Medulla oblongata (tissue), 1 donor: ENCODE measurements at regions not wholly inside any gene's neighbourhood (a gene's known extent, or its start where the extent isn't known, plus 50 kb on each side); places are given as distances from the start of the nearest gene placed in this dataset.

Experiments
- DNase-seq: peaks from one replicate; pipeline ENCODE4 v3.0.0-alpha.2; 2015; ENCODE audit errors: extremely low spot score

DNA sequence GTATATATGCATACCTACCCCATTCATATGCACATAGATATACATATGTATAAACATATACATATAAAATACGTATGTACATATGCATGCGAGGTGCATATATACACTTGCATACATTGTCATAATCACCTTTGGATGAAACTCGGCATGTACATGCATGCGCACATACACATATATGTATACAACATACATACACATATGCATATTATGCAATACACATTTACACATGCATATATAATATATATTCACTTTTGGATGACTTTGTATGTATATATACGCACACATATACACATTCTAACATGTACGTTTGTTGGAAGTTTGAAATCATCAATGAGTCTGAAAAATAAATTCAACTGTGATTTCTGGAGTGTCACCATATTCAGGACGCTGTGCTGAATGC, 401.6 kb upstream of the TBX3 start:
- no peak for DNase-seq

DNA sequence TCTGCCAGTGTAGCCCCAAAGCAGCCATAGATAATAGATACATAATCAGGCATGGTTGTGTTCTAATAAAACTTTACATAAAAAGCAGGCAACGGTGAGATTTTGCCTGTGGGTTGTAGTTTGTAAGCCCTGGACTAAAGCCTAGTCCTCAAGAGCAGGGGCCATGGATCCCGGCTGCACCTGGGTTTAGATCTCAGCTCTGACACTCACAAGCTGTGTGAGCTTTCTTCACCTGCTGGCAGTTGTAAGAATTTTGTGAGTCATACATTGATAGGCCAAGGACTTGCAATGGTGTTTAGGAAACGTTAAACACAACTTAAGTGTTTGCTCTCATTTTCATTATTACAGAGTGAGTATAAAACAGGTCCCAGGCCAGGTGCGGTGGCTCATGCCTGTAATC, 395.8 kb upstream of the TBX3 start:
- no peak for DNase-seq

- DNase-seq = no peak
Measured at GRCh38 chr12:115078990-115079389, 395.0 kb upstream of the TBX3 start.

GRCh38 chr12:115078334-115078733, 394.4 kb upstream of the TBX3 start:
- DNase-seq = no peak

DNA sequence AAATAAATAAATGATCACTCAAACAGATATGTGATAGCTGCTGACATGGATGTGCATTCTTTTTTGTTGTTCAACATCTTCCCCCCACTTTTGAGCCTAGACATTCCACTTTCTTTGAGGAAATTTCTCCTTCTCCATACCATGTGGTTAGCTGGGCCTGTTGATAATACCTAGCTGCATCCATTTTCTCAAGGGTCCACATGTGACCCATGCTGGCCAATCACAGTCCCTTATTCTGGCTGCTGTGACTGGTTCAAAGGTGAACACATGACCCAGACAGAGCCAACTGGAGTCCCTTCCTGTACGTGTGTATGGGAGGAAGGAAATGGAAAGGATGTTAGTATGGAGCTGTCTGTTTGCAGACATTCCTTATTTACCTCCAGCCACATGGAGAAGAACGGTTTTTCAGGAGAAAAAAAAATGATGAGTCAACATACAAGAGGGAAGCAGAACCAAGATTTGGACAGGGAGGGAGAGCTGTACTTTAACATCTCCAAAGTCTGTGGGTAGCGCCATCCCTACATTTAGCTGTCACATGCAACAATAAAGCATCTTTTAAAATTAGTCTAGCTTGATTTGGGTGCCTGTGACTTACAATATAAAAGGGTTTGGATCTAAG, 391.7 kb upstream of the TBX3 start:
- DNase-seq = no peak

- no peak for DNase-seq
Measured at GRCh38 chr12:115074617-115075016, 390.6 kb upstream of the TBX3 start.

DNA sequence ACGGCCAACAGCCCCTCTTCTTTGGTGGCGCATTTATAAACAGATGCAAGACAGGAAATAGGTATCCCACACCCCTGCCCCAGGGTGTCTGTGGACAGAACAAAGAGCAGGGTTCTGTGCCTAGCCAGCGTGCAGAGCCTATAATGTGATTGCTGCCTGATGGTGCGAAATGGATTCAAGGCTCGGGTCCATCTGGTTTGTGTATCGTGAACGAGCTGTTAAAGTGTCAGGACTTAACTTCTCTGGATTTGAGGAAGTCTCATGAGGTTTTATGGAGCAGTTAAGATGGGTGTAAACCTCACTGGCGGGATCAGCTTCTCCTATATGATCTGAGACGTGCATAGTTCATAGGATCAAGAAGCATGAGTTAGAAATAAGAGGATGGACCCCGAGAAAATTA, 388.7 kb upstream of the TBX3 start:
- DNase-seq = no peak

DNA sequence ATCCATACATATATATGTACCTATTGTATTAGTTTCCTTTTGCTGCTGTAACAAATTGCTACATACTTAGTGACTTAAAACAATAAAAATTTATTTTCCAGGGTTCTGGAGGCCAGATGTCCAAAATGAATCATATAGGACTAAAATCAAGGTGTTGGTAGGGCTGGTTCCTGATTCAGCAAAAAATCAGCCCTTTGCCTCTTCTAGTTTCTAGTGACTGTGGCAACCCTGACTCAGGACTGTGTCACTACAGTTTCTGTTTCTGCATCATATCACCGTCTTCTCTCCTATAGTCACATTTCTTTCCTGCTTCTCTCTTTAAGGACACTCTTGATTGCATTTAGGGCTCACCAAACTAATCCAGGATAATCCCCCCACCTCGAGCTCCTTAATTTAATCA, 386.3 kb upstream of the TBX3 start:
- no peak for DNase-seq

DNA sequence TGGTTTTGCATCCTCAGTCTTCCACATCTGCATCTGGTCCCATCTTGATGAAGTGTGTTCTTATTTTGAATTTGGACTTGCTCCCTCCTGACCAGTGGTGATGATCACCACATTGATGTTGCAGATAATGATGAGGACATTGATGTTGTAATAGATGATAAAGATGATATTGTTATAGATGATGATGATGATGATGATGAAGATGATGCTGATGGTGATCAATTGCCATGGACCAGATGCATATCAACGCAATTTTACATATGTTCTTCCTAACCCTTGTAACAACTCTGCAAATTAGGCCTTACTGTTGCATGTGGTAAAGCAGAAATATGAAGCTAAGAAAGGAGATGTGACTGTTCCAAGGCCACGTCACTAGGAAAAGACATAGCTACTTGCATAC, 380.3 kb upstream of the TBX3 start:
- no peak for DNase-seq

GRCh38 chr12:115062741-115063140, 378.8 kb upstream of the TBX3 start:
- no peak for DNase-seq

- no peak for DNase-seq
Measured at GRCh38 chr12:115060477-115061168, 376.6 kb upstream of the TBX3 start.

DNA sequence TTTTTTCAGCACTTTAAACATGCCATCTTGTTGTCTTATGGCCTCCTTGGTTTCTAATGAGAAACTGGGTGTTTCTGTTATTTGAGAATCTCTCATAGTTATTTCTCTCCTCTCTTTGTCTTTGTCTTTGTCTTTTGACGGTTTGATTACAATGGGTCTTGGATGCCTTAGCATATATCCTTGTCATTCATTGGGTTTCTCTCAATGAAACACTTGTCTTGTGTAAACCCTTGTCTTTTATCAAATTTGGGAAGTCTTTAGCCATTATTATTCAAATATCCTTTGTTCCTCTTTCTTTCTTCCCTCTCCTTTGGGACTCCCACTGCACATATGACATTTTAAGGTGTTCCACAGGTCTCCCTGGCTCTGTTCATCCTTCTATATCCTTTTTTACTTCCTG, 373.5 kb upstream of the TBX3 start:
- no peak for DNase-seq

DNA sequence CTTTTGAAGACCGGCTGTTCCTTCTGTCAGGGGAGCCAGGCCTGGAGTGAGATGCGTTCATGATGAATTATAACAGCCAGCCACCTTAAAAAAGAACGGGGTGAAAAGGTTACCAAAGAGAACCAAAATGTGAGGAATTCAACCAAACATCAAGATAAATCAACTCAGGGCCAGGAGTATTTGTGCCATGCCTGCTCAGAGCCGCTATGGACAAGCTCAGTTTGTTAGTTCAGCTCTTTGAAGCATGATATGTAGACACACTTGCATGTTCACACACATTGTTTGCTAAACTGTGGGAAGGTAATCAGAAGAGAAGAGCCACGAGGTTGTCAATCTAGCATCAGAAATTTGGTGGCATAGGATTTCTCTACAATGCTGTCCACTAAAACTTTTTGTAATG, 367.4 kb upstream of the TBX3 start:
- no peak for DNase-seq

DNA sequence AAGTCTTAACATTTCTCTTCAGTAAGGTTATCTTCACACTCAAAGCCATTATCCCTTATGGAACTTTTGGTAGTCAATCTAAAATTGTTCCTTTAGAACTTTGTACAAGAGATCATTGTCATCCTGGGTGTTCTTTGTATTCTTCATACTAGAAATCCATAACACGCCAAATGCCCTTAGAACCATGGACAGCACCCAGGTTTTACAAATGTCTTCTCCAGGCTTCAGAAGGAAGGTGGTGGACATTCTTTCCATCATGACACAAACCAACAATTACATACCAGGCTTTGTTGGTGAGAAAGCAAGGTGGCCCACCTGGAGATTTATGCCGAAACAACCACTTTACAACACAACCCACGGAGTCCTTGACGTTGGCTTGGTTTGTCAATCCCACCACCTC, 365.6 kb upstream of the TBX3 start:
- no peak for DNase-seq

DNA sequence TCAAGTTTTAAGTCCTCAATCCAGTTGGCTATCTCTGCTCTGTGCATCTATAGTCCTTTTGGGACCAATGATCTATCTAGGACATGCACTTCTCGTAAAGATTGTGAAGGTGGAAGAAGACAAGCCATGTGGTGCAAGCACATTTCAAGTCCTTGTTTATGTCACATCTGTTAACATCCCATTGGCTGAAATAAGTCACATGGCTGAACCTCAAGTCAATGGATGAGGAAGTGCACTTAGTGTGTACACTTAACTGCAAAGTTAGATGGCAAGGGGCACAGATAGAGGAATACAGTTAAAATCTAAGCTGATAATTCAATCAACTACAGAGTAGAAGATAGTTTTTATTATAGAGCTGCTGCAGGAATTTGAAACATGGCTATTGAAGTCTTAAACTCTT, 362.8 kb upstream of the TBX3 start:
- DNase-seq = no peak

DNA sequence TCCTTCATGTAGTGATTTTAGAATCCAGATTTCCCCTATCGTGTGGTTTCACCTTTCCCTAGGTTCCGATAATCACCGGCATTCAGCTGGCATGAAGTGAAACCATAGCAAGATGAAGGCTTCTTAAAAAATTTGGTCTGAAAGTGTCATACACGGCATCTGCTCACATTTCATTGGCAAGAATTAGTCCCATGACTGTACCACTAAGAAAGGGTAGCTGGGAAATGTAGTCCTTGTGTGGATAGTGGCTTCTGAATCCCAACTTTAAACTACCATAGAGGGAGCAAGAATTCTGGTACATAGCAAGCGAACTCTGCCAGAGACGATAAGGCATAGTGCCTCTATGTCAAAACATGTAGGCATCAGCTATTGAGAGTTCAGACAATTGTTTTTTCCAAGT, 360.1 kb upstream of the TBX3 start:
- no peak for DNase-seq

DNA sequence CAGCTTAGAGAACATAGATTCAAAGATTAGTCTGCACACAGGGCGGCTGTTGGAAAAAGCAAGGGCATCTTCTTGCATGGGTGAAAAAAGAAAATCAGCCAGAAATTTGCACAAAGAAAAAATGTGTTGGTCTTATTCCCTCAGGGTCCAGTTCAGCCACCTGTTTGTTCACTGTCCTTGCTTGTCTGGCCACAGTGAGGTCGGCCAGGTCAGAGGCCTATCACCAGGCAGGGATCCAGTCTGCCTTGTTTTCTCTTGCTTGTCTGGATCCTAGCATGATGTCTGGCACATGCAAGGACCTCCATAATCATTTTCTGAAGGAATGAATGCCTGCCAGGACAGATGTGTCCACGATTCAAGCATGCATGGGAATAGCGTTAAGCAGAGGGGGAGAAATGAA, 359.1 kb upstream of the TBX3 start:
- DNase-seq = no peak

GRCh38 chr12:115042341-115042740, 358.4 kb upstream of the TBX3 start:
- no peak for DNase-seq

GRCh38 chr12:115037830-115038229, 353.9 kb upstream of the TBX3 start:
- no peak for DNase-seq

DNA sequence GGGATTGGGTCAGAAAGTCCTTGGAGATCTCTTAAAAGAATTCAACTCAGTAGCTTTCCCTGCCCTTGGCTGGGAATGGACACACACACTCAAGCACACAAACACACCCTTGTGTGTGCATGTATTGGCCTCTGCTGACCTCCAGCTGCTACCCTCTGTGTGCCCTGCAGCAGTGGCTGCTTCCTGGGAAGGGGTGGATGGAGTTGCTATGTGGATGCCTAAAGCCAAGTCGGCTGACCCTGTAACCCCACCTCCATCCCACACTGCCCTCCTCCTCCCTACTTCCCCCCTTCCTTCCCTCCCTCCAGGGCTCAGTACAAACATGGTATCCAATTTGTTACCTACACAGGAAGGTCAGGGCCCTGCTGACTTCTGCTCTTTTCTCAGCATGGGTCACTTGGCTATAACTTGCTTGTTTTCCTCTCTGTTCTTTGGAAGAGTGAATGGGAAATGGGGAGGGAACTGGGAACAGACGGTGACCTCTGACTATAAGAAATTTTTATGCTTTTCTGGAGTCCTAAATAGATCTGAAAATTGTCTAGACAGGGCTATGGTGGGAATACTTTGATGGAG, 351.6 kb upstream of the TBX3 start:
- DNase-seq = no peak

DNA sequence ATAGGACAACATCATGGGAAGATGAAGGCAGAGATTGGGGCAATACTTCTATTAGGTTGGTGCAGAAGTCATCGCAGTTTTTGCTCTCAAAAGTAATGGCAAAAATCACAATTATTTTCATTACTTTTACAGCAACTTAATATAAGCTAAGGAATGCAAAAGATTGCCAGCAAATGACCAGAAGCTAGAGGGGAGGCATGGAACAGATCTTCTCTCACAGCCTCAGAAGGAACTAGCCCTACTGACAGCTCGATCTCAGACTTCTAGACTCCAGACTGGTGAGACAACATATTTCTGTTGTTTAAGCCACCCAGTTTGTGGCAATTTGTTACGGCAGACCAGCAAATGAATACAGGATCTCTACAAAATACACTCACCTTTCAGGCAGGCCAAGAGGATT, 348.5 kb upstream of the TBX3 start:
- no peak for DNase-seq

GRCh38 chr12:115030017-115030416, 346.0 kb upstream of the TBX3 start:
- DNase-seq = no peak

DNA sequence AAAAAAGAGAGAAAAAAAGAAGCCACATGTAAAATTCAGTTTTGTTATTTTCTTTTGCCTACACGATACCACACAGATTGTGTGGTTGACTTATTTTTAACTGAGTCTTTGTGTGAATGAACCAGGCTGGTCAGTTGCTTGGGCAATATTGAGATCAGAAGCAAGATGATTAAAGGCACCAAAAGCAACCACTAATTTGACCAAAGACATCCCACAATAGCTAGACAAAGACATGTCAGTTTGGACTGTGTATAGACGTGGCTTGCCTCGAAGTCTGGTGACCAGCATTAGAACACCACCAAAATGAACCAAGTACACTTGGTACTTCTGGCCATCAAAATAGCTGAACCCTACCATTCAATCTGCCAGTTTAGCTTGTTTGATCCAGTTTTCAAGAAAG, 340.6 kb upstream of the TBX3 start:
- no peak for DNase-seq
